ENCODE measurements at regions not wholly inside any gene's neighbourhood (a gene's known extent, or its start where the extent isn't known, plus 50 kb on each side); places are given as distances from the start of the nearest gene placed in this dataset.

DNA sequence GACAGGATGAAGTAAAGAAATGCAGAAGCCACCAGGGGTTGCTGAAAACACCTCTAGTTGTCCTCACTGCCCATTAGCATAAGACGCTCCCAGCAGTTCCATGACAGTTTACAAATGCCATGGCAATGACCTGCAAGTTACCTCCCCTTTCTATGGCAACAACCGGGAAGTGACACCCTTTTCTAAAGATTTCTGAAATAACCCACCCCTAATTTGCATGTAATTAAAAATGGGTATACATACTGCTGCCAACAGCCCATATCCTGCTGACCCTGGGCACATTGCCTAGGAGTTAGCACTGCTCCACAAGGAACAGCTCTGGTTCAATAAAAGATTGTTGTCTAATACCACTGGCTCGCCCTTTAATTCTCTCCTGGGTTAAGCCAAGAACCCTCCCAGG is 178.3 kb upstream of the LRATD1 start:
- TF ChIP-seq SUZ12 (IDR thresholded peaks at IDR 0.05; ENCODE audit: low read length): no peak
- TF ChIP-seq, protein P1, sequence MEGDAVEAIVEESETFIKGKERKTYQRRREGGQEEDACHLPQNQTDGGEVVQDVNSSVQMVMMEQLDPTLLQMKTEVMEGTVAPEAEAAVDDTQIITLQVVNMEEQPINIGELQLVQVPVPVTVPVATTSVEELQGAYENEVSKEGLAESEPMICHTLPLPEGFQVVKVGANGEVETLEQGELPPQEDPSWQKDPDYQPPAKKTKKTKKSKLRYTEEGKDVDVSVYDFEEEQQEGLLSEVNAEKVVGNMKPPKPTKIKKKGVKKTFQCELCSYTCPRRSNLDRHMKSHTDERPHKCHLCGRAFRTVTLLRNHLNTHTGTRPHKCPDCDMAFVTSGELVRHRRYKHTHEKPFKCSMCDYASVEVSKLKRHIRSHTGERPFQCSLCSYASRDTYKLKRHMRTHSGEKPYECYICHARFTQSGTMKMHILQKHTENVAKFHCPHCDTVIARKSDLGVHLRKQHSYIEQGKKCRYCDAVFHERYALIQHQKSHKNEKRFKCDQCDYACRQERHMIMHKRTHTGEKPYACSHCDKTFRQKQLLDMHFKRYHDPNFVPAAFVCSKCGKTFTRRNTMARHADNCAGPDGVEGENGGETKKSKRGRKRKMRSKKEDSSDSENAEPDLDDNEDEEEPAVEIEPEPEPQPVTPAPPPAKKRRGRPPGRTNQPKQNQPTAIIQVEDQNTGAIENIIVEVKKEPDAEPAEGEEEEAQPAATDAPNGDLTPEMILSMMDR (IDR thresholded peaks at IDR 0.05; ENCODE audit: control extremely low read depth in 1 of 3, insufficient read depth in 1 of 3, low read depth in 1 of 3, low read length in 3 of 3): no peak

Data from H1 (cell line).